Keratinocyte (primary cell): ENCODE measurements at regions not wholly inside any gene's neighbourhood (a gene's known extent, or its start where the extent isn't known, plus 50 kb on each side); places are given as distances from the start of the nearest gene placed in this dataset.

Source experiments
- DNase-seq: peaks from one replicate; pipeline ENCODE4 v3.0.0-alpha.2; 2011; ENCODE audit warnings: low read depth, missing footprints, low spot score
- FAIRE-seq: peaks from 2 replicates; lab custom pipeline; 2011; peaks lifted over from hg19 to GRCh38; lab: Jason Lieb, UNC
- H2AFZ ChIP-seq: 2 replicates; pipeline ENCODE4 v1.6.0; 2012; ENCODE audit warnings: low read length, control low read depth, inconsistent platforms; ENCODE audit not compliant: control insufficient read depth
- H3K27ac ChIP-seq: 2 replicates; pipeline ENCODE4 v1.5.1; 2011; ENCODE audit warnings: low read length; ENCODE audit not compliant: control insufficient read depth, insufficient read depth
- H3K27me3 ChIP-seq: 3 replicates; pipeline ENCODE4 v1.6.0; 2011; ENCODE audit warnings: low read length; ENCODE audit not compliant: control insufficient read depth, insufficient read depth; ENCODE audit errors: extremely low read depth
- H3K36me3 ChIP-seq, 2 experiments: 2 replicates in 1 of 2; 3 replicates in 1 of 2; pipeline ENCODE4 v1.5.1; 2011; ENCODE audit warnings: low read length in 2 of 2, mild to moderate bottlenecking in 1 of 2; ENCODE audit not compliant: control insufficient read depth in 2 of 2, insufficient read depth in 2 of 2; ENCODE audit errors: extremely low read depth in 1 of 2
- H3K4me1 ChIP-seq: 3 replicates; pipeline ENCODE4 v1.5.1; 2011; ENCODE audit warnings: low read length; ENCODE audit not compliant: control insufficient read depth, insufficient read depth; ENCODE audit errors: extremely low read depth
- H3K4me2 ChIP-seq: 3 replicates; pipeline ENCODE4 v1.6.0; 2011; ENCODE audit warnings: low read depth, low read length; ENCODE audit not compliant: control insufficient read depth, insufficient read depth; ENCODE audit errors: extremely low read depth
- H3K4me3 ChIP-seq, 3 experiments: fragments of 200-600 bp in 1 of 3; sonication (generic) in 1 of 3; 2 replicates in 2 of 3; 3 replicates in 1 of 3; pipeline ENCODE4 v1.5.1; 2011 to 2016; ENCODE audit warnings: low read length in 3 of 3, mild to moderate bottlenecking in 3 of 3, control low read depth in 2 of 3, inconsistent platforms in 1 of 3, low read depth in 1 of 3, mixed read lengths in 1 of 3, mixed run types in 1 of 3, moderate library complexity in 1 of 3; ENCODE audit not compliant: control insufficient read depth in 2 of 3, insufficient read depth in 2 of 3; ENCODE audit errors: extremely low read depth in 1 of 3
- H3K79me2 ChIP-seq: 2 replicates; pipeline ENCODE4 v1.6.0; 2012; ENCODE audit warnings: low read length; ENCODE audit not compliant: control insufficient read depth, insufficient read depth
- H3K9ac ChIP-seq: 3 replicates; pipeline ENCODE4 v1.6.0; 2011; ENCODE audit warnings: low read length; ENCODE audit not compliant: control insufficient read depth, insufficient read depth; ENCODE audit errors: extremely low read depth
- H3K9me1 ChIP-seq: 3 replicates; pipeline ENCODE4 v1.6.0; 2011; ENCODE audit warnings: low read length; ENCODE audit not compliant: control insufficient read depth, insufficient read depth; ENCODE audit errors: extremely low read depth
- H3K9me3 ChIP-seq: 2 replicates; pipeline ENCODE4 v1.5.1; 2012; ENCODE audit warnings: low read depth, low read length; ENCODE audit not compliant: control insufficient read depth
- H4K20me1 ChIP-seq: 3 replicates; pipeline ENCODE4 v1.6.0; 2011; ENCODE audit warnings: low read length; ENCODE audit not compliant: control insufficient read depth, insufficient read depth; ENCODE audit errors: extremely low read depth
- CTCF ChIP-seq, 3 experiments: IDR thresholded peaks in 1 of 3; conservative IDR thresholded peaks in 1 of 3; optimal IDR thresholded peaks in 1 of 3; 2 replicates in 2 of 3; 3 replicates in 1 of 3; pipeline versions ENCODE3 to v1.5.1; 2011; ENCODE audit warnings: low read length in 3 of 3, mild to moderate bottlenecking in 3 of 3, moderate library complexity in 2 of 3, control low read depth in 1 of 3, inconsistent platforms in 1 of 3; ENCODE audit not compliant: insufficient read depth in 2 of 3; ENCODE audit errors: extremely low read depth in 1 of 3
- EZH2 ChIP-seq: IDR thresholded peaks from one replicate; pipeline ENCODE4 v1.6.1; 2012; ENCODE audit warnings: inconsistent platforms, mild to moderate bottlenecking, low read length, moderate library complexity
- dilution Hi-C: fragments of 300-500 bp; cut with MboI; formaldehyde crosslinking; loops from one replicate; pipeline ENCODE4 v1.7.0; 2020; ENCODE audit warnings: low sequenced_read_pairs; ENCODE audit not compliant: extremely low pct_ligation_motif_present

GRCh38 chr11:15911377-15912044 lies 444.8 kb downstream of the SOX6 start:
- H3K4me2 ChIP-seq: no peak overlapping the region
- H3K27me3 ChIP-seq: no peaks in the 10 kb centered on the region
- no peaks in the 10 kb centered on the region for H3K4me1 ChIP-seq
- no peaks in the 10 kb centered on the region for H3K9me3 ChIP-seq
- DNase-seq (no peak), FAIRE-seq (no peak)
- no peaks in the 10 kb centered on the region for H3K79me2 ChIP-seq
- dilution Hi-C loops: no loop called here
- H3K4me3 ChIP-seq: no peak overlapping the region
- TF ChIP-seq CTCF (optimal IDR thresholded peaks at IDR 0.05 in 1 of 3, IDR thresholded peaks at IDR 0.05 in 1 of 3, conservative IDR thresholded peaks at IDR 0.05 in 1 of 3; ENCODE audit: extremely low read depth in 1 of 3, insufficient read depth in 2 of 3, low read length in 3 of 3) (no peak), EZH2 (no peak)
- H3K9me1 ChIP-seq: no peaks in the 10 kb centered on the region
- H4K20me1 ChIP-seq: no peaks in the 10 kb centered on the region
- no peak overlapping the region for H2AFZ ChIP-seq
- no peak overlapping the region for H3K27ac ChIP-seq
- no peak overlapping the region for H3K9ac ChIP-seq
- H3K36me3 ChIP-seq: no peaks in the 10 kb centered on the region

- Histone ChIP-seq H3K36me3 (no peaks in the 10 kb centered on the region), H3K79me2 (no peaks in the 10 kb centered on the region), H3K9ac (no peak overlapping the region), H4K20me1 (no peaks in the 10 kb centered on the region), H3K4me1 (no peaks in the 10 kb centered on the region), H3K27ac (no peak overlapping the region), H3K9me3 (no peaks in the 10 kb centered on the region), H3K4me3 (no peak overlapping the region), H3K9me1 (no peaks in the 10 kb centered on the region), H3K4me2 (no peak overlapping the region), H3K27me3 (no peaks in the 10 kb centered on the region), H2AFZ (no peak overlapping the region)
- TF ChIP-seq EZH2 (no peak), CTCF (optimal IDR thresholded peaks at IDR 0.05 in 1 of 3, IDR thresholded peaks at IDR 0.05 in 1 of 3, conservative IDR thresholded peaks at IDR 0.05 in 1 of 3; ENCODE audit: extremely low read depth in 1 of 3, insufficient read depth in 2 of 3, low read length in 3 of 3) (no peak)
- dilution Hi-C loops: no loop called here
- FAIRE-seq: no peak
- no peak for DNase-seq
These were observed 444.1 kb downstream of the SOX6 start for GRCh38 chr11:15912291-15912690.
